ENCODE measurements at regions not wholly inside any gene's neighbourhood (a gene's known extent, or its start where the extent isn't known, plus 50 kb on each side); places are given as distances from the start of the nearest gene placed in this dataset.

DNA sequence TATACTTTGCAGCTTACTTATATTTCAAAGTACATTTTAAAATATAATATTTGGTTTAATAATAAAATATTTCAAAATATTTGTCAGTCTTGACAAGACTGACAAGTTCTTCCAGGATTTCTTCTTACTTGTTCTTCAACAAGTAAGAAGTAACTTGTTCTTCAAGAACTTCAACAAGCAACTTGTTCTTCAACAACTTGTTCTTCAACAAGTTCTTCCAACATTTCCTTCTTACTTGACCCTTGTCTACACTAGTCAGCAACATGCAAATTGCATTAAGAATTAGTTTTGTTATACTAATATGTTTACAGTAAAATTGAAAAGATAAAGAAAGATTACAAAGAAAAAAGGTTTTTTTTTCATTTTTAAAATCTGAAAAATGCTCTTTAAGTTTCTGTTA lies 731.7 kb downstream of the NSUN3 start:
- H4K8ac ChIP-seq (ENCODE audit: low read length), result no peak overlapping the region

GRCh38 chr3:94799420-94800060 lies 736.7 kb downstream of the NSUN3 start:
- Histone ChIP-seq H4K91ac (ENCODE audit: low read length) (no peak overlapping the region), H3K36me3 (ENCODE audit: control insufficient read depth in 1 of 2, insufficient read depth in 2 of 2, low read depth in 1 of 2, low read length in 2 of 2) (no peaks in the 10 kb centered on the region), H3K14ac (ENCODE audit: low read length in 2 of 2) (no peak overlapping the region), H2AK5ac (ENCODE audit: low read length, severe bottlenecking) (no peak overlapping the region), H3K18ac (ENCODE audit: low read depth in 1 of 2, low read length in 2 of 2) (no peak overlapping the region), H2AFZ (ENCODE audit: low read depth, low read length) (no peak overlapping the region), H2BK12ac (ENCODE audit: low read length in 2 of 2) (no peak overlapping the region), H3K4me3 (ENCODE audit: insufficient read depth in 1 of 2, low read depth in 1 of 2, low read length in 2 of 2) (no peak overlapping the region), H3K9ac (ENCODE audit: low read length) (no peak overlapping the region), H3K27ac (ENCODE audit: low read length, poor library complexity, severe bottlenecking) (no peak overlapping the region), H2BK5ac (ENCODE audit: low read depth, low read length, poor library complexity, severe bottlenecking) (no peak overlapping the region), H3K4me1 (ENCODE audit: control insufficient read depth, insufficient read depth, low read depth, low read length) (no peaks in the 10 kb centered on the region), H3K4me2 (ENCODE audit: low read length, poor library complexity, severe bottlenecking) (no peak overlapping the region), H3K23ac (ENCODE audit: low read length in 2 of 2) (no peak overlapping the region), H2BK120ac (ENCODE audit: low read depth, low read length) (no peak overlapping the region), H4K8ac (ENCODE audit: low read length) (no peak overlapping the region), H3K4ac (ENCODE audit: low read depth in 1 of 2, low read length in 2 of 2) (no peak overlapping the region), H3K27me3 (ENCODE audit: control insufficient read depth in 1 of 2, insufficient read depth in 1 of 2, low read length in 2 of 2) (no peaks in the 10 kb centered on the region), H3K79me1 (replicated peaks; ENCODE audit: low read length, poor library complexity, severe bottlenecking) (no peaks in the 10 kb centered on the region), H2BK15ac (ENCODE audit: low read depth, poor library complexity, severe bottlenecking) (no peak overlapping the region), H3K9me3 (ENCODE audit: control insufficient read depth, low read length) (no peaks in the 10 kb centered on the region)
- no peak for DNase-seq
- no CpG with 5 or more reads among the region's 1 CpG for WGBS

More for the DNA sequence above, 731.7 kb downstream of the NSUN3 start:
- no peak overlapping the region for H2BK12ac ChIP-seq (ENCODE audit: low read length in 2 of 2)
- no peak overlapping the region for H2BK120ac ChIP-seq (ENCODE audit: low read depth, low read length)
- no peak overlapping the region for H3K14ac ChIP-seq (ENCODE audit: low read length in 2 of 2)
- no peak overlapping the region for H3K4me2 ChIP-seq (ENCODE audit: low read length, poor library complexity, severe bottlenecking)
- no peak overlapping the region for H3K23ac ChIP-seq (ENCODE audit: low read length in 2 of 2)
- H3K4ac ChIP-seq (ENCODE audit: low read depth in 1 of 2, low read length in 2 of 2), result no peak overlapping the region
- no peaks in the 10 kb centered on the region for H3K36me3 ChIP-seq (ENCODE audit: control insufficient read depth in 1 of 2, insufficient read depth in 2 of 2, low read depth in 1 of 2, low read length in 2 of 2)
- H3K4me3 ChIP-seq (ENCODE audit: insufficient read depth in 1 of 2, low read depth in 1 of 2, low read length in 2 of 2), result no peak overlapping the region
- no peak overlapping the region for H3K27ac ChIP-seq (ENCODE audit: low read length, poor library complexity, severe bottlenecking)
- H3K4me1 ChIP-seq (ENCODE audit: control insufficient read depth, insufficient read depth, low read depth, low read length), result no peaks in the 10 kb centered on the region
- H4K91ac ChIP-seq (ENCODE audit: low read length), result no peak overlapping the region
- no peak overlapping the region for H3K18ac ChIP-seq (ENCODE audit: low read depth in 1 of 2, low read length in 2 of 2)
- no peak overlapping the region for H2AK5ac ChIP-seq (ENCODE audit: low read length, severe bottlenecking)
- no peaks in the 10 kb centered on the region for H3K27me3 ChIP-seq (ENCODE audit: control insufficient read depth in 1 of 2, insufficient read depth in 1 of 2, low read length in 2 of 2)
- no peak overlapping the region for H2BK5ac ChIP-seq (ENCODE audit: low read depth, low read length, poor library complexity, severe bottlenecking)
- no peak overlapping the region for H2AFZ ChIP-seq (ENCODE audit: low read depth, low read length)
- DNase-seq, result no peak
- no peak overlapping the region for H2BK15ac ChIP-seq (ENCODE audit: low read depth, poor library complexity, severe bottlenecking)
- H3K9ac ChIP-seq (ENCODE audit: low read length), result no peak overlapping the region
- no peaks in the 10 kb centered on the region for H3K9me3 ChIP-seq (ENCODE audit: control insufficient read depth, low read length)
- no peaks in the 10 kb centered on the region for H3K79me1 ChIP-seq (replicated peaks; ENCODE audit: low read length, poor library complexity, severe bottlenecking)

GRCh38 chr3:94811836-94812235 lies 749.0 kb downstream of the NSUN3 start:
- no peak overlapping the region for H3K27ac ChIP-seq (ENCODE audit: low read length, poor library complexity, severe bottlenecking)
- no peak overlapping the region for H3K4me3 ChIP-seq (ENCODE audit: insufficient read depth in 1 of 2, low read depth in 1 of 2, low read length in 2 of 2)
- H3K14ac ChIP-seq (ENCODE audit: low read length in 2 of 2), result no peak overlapping the region
- no peaks in the 10 kb centered on the region for H3K79me1 ChIP-seq (replicated peaks; ENCODE audit: low read length, poor library complexity, severe bottlenecking)
- H2BK12ac ChIP-seq (ENCODE audit: low read length in 2 of 2), result no peak overlapping the region
- no peak overlapping the region for H3K9ac ChIP-seq (ENCODE audit: low read length)
- 58% methylated on average over 2 of the region's 2 CpGs for WGBS
- H2BK120ac ChIP-seq (ENCODE audit: low read depth, low read length), result no peak overlapping the region
- no peak overlapping the region for H3K18ac ChIP-seq (ENCODE audit: low read depth in 1 of 2, low read length in 2 of 2)
- H3K9me3 ChIP-seq (ENCODE audit: control insufficient read depth, low read length), result peaks cover 5% of the 10 kb centered on the region
- H3K36me3 ChIP-seq (ENCODE audit: control insufficient read depth in 1 of 2, insufficient read depth in 2 of 2, low read depth in 1 of 2, low read length in 2 of 2), result no peaks in the 10 kb centered on the region
- H2AFZ ChIP-seq (ENCODE audit: low read depth, low read length), result no peak overlapping the region
- H4K91ac ChIP-seq (ENCODE audit: low read length), result no peak overlapping the region
- H2BK15ac ChIP-seq (ENCODE audit: low read depth, poor library complexity, severe bottlenecking), result no peak overlapping the region
- no peak overlapping the region for H2AK5ac ChIP-seq (ENCODE audit: low read length, severe bottlenecking)
- no peak overlapping the region for H3K23ac ChIP-seq (ENCODE audit: low read length in 2 of 2)
- no peak overlapping the region for H3K4me2 ChIP-seq (ENCODE audit: low read length, poor library complexity, severe bottlenecking)
- no peak overlapping the region for H4K8ac ChIP-seq (ENCODE audit: low read length)
- no peak for DNase-seq
- H3K4me1 ChIP-seq (ENCODE audit: control insufficient read depth, insufficient read depth, low read depth, low read length), result no peaks in the 10 kb centered on the region
- no peak overlapping the region for H3K4ac ChIP-seq (ENCODE audit: low read depth in 1 of 2, low read length in 2 of 2)
- H3K27me3 ChIP-seq (ENCODE audit: control insufficient read depth in 1 of 2, insufficient read depth in 1 of 2, low read length in 2 of 2), result no peaks in the 10 kb centered on the region
- no peak overlapping the region for H2BK5ac ChIP-seq (ENCODE audit: low read depth, low read length, poor library complexity, severe bottlenecking)

GRCh38 chr3:94821241-94821640 lies 758.4 kb downstream of the NSUN3 start:
- no CpG with 5 or more reads among the region's 1 CpG for WGBS
- H3K36me3 ChIP-seq (ENCODE audit: control insufficient read depth in 1 of 2, insufficient read depth in 2 of 2, low read depth in 1 of 2, low read length in 2 of 2), result no peaks in the 10 kb centered on the region

More at GRCh38 chr3:94821241-94821640, 758.4 kb downstream of the NSUN3 start:
- Histone ChIP-seq H3K4me1 (ENCODE audit: control insufficient read depth, insufficient read depth, low read depth, low read length) (no peaks in the 10 kb centered on the region), H3K27me3 (ENCODE audit: control insufficient read depth in 1 of 2, insufficient read depth in 1 of 2, low read length in 2 of 2) (no peaks in the 10 kb centered on the region), H3K9ac (ENCODE audit: low read length) (no peak overlapping the region), H2BK12ac (ENCODE audit: low read length in 2 of 2) (no peak overlapping the region), H3K79me1 (replicated peaks; ENCODE audit: low read length, poor library complexity, severe bottlenecking) (no peaks in the 10 kb centered on the region), H2BK5ac (ENCODE audit: low read depth, low read length, poor library complexity, severe bottlenecking) (no peak overlapping the region), H3K14ac (ENCODE audit: low read length in 2 of 2) (no peak overlapping the region), H3K23ac (ENCODE audit: low read length in 2 of 2) (no peak overlapping the region), H2BK15ac (ENCODE audit: low read depth, poor library complexity, severe bottlenecking) (no peak overlapping the region), H2BK120ac (ENCODE audit: low read depth, low read length) (no peak overlapping the region), H4K8ac (ENCODE audit: low read length) (no peak overlapping the region), H2AFZ (ENCODE audit: low read depth, low read length) (no peak overlapping the region), H3K18ac (ENCODE audit: low read depth in 1 of 2, low read length in 2 of 2) (no peak overlapping the region), H4K91ac (ENCODE audit: low read length) (no peak overlapping the region), H3K9me3 (ENCODE audit: control insufficient read depth, low read length) (peaks cover 3% of the 10 kb centered on the region), H3K4ac (ENCODE audit: low read depth in 1 of 2, low read length in 2 of 2) (no peak overlapping the region), H3K4me2 (ENCODE audit: low read length, poor library complexity, severe bottlenecking) (no peak overlapping the region), H3K27ac (ENCODE audit: low read length, poor library complexity, severe bottlenecking) (no peak overlapping the region), H2AK5ac (ENCODE audit: low read length, severe bottlenecking) (no peak overlapping the region), H3K4me3 (ENCODE audit: insufficient read depth in 1 of 2, low read depth in 1 of 2, low read length in 2 of 2) (no peak overlapping the region)
- no peak for DNase-seq
